H9 (cell line): ENCODE measurements at regions not wholly inside any gene's neighbourhood (a gene's known extent, or its start where the extent isn't known, plus 50 kb on each side); places are given as distances from the start of the nearest gene placed in this dataset.

Experiments
- DNase-seq: peaks from one replicate; pipeline ENCODE4 v3.0.0-alpha.2; 2017
- H2AFZ ChIP-seq: one replicate; pipeline ENCODE4 v1.6.1; 2013; ENCODE audit warnings: mild to moderate bottlenecking, low read length, control low read depth, moderate library complexity
- H2AK5ac ChIP-seq: 2 replicates; pipeline ENCODE4 v1.6.1; 2013; ENCODE audit warnings: low read length, control low read depth, mixed read lengths; ENCODE audit not compliant: insufficient read length
- H2BK120ac ChIP-seq: one replicate; pipeline ENCODE4 v1.6.1; 2013; ENCODE audit warnings: low read depth, mild to moderate bottlenecking, low read length, control low read depth, inconsistent platforms; ENCODE audit not compliant: poor library complexity, severe bottlenecking
- H2BK12ac ChIP-seq: 2 replicates; pipeline ENCODE4 v1.6.1; 2013; ENCODE audit warnings: low read length, control low read depth, mixed read lengths, low read depth; ENCODE audit not compliant: insufficient read length
- H2BK15ac ChIP-seq: 2 replicates; pipeline ENCODE4 v1.6.1; 2013; ENCODE audit warnings: low read depth, low read length, control low read depth
- H2BK20ac ChIP-seq: one replicate; pipeline ENCODE4 v1.6.1; 2013; ENCODE audit warnings: low read depth, mild to moderate bottlenecking, low read length, control low read depth, inconsistent platforms; ENCODE audit not compliant: poor library complexity, severe bottlenecking
- H2BK5ac ChIP-seq: 2 replicates; pipeline ENCODE4 v1.6.1; 2013; ENCODE audit warnings: low read length, control low read depth, mixed read lengths; ENCODE audit not compliant: insufficient read length
- H3K14ac ChIP-seq: 2 replicates; pipeline ENCODE4 v1.6.1; 2013; ENCODE audit warnings: low read length, control low read depth; ENCODE audit not compliant: insufficient read depth
- H3K18ac ChIP-seq: 2 replicates; pipeline ENCODE4 v1.6.1; 2013; ENCODE audit warnings: low read depth, mild to moderate bottlenecking, mixed read lengths, low read length, control low read depth; ENCODE audit not compliant: insufficient read length
- H3K23ac ChIP-seq: 2 replicates; pipeline ENCODE4 v1.6.1; 2013; ENCODE audit warnings: low read length, control low read depth, mixed read lengths, low read depth; ENCODE audit not compliant: insufficient read length
- H3K23me2 ChIP-seq: 2 replicates; pipeline ENCODE4 v1.6.1; 2013; ENCODE audit warnings: low read depth, mild to moderate bottlenecking, mixed read lengths, low read length, control low read depth; ENCODE audit not compliant: insufficient read length, poor library complexity, severe bottlenecking
- H3K27ac ChIP-seq: 2 replicates; pipeline ENCODE4 v1.5.1; 2013; ENCODE audit warnings: low read length, control low read depth, mixed read lengths, low read depth; ENCODE audit not compliant: insufficient read length
- H3K27me3 ChIP-seq: 2 replicates; pipeline ENCODE4 v1.6.1; 2013; ENCODE audit warnings: low read length, control low read depth, inconsistent platforms; ENCODE audit not compliant: insufficient read depth
- H3K4ac ChIP-seq: 2 replicates; pipeline ENCODE4 v1.6.1; 2013; ENCODE audit warnings: low read depth, mild to moderate bottlenecking, control low read depth, inconsistent platforms, low read length, moderate library complexity
- H3K4me1 ChIP-seq: 2 replicates; pipeline ENCODE4 v1.6.1; 2013; ENCODE audit warnings: low read length, control low read depth, inconsistent platforms; ENCODE audit not compliant: insufficient read depth
- H3K4me2 ChIP-seq: 2 replicates; pipeline ENCODE4 v1.6.1; 2013; ENCODE audit warnings: low read length, control low read depth, mixed read lengths; ENCODE audit not compliant: insufficient read length, insufficient read depth
- H3K56ac ChIP-seq: 2 replicates; pipeline ENCODE4 v1.6.1; 2013; ENCODE audit warnings: low read depth, mild to moderate bottlenecking, mixed read lengths, low read length, control low read depth; ENCODE audit not compliant: insufficient read length
- H3K79me1 ChIP-seq: 2 replicates; pipeline ENCODE4 v1.6.1; 2013; ENCODE audit warnings: low read depth, mild to moderate bottlenecking, moderate library complexity, low read length, control low read depth, inconsistent platforms; ENCODE audit not compliant: insufficient read depth, poor library complexity, severe bottlenecking
- H3K79me2 ChIP-seq: 2 replicates; pipeline ENCODE4 v1.6.1; 2013; ENCODE audit warnings: low read length, control low read depth, inconsistent platforms; ENCODE audit not compliant: insufficient read depth
- H3K9ac ChIP-seq: 2 replicates; pipeline ENCODE4 v1.6.1; 2013; ENCODE audit warnings: low read length, control low read depth, mixed read lengths; ENCODE audit not compliant: insufficient read length; ENCODE audit errors: extremely low read depth
- H3K9me3 ChIP-seq: one replicate; pipeline ENCODE4 v1.6.1; 2013; ENCODE audit warnings: low read depth, low read length, inconsistent platforms; ENCODE audit not compliant: control insufficient read depth
- H3T11ph ChIP-seq: one replicate; pipeline ENCODE4 v1.6.1; 2013; ENCODE audit warnings: mild to moderate bottlenecking, low read length, control low read depth, inconsistent platforms
- H4K20me1 ChIP-seq: one replicate; pipeline ENCODE4 v1.6.1; 2013; ENCODE audit not compliant: control insufficient read depth, insufficient read length, insufficient read depth
- H4K5ac ChIP-seq: 2 replicates; pipeline ENCODE4 v1.6.1; 2013; ENCODE audit warnings: low read depth, mild to moderate bottlenecking, mixed read lengths, low read length, control low read depth; ENCODE audit not compliant: insufficient read length
- H4K8ac ChIP-seq: replicated peaks from 2 replicates; pipeline ENCODE4 v1.6.1; 2013; ENCODE audit warnings: low read length, control low read depth, mixed read lengths, low read depth; ENCODE audit not compliant: insufficient read length
- H4K91ac ChIP-seq: 2 replicates; pipeline ENCODE4 v1.6.1; 2013; ENCODE audit warnings: low read depth, mild to moderate bottlenecking, moderate library complexity, mixed read lengths, low read length, control low read depth; ENCODE audit not compliant: insufficient read length
- H3K27ac Mint-ChIP-seq, 3 experiments: 2 replicates in 2 of 3; 3 replicates in 1 of 3; pipeline ENCODE4 v1.8.0; 2020 to 2021; ENCODE audit warnings: mixed read lengths in 3 of 3, mild to moderate bottlenecking in 1 of 3, moderate library complexity in 1 of 3
- H3K27me3 Mint-ChIP-seq: 2 replicates; pipeline ENCODE4 v1.8.0; 2021; ENCODE audit warnings: low read depth, mild to moderate bottlenecking, moderate library complexity, mixed read lengths
- H3K36me3 Mint-ChIP-seq, 3 experiments: 2 replicates in 2 of 3; 3 replicates in 1 of 3; pipeline ENCODE4 v1.8.0; 2020 to 2021; ENCODE audit warnings: low read depth in 3 of 3, mixed read lengths in 3 of 3; ENCODE audit not compliant: insufficient read depth in 1 of 3
- H3K4me1 Mint-ChIP-seq, 2 experiments: 2 replicates each; pipeline ENCODE4 v1.8.0; 2020; ENCODE audit warnings: mixed read lengths in 2 of 2
- H3K4me3 Mint-ChIP-seq, 2 experiments: 2 replicates in 1 of 2; 3 replicates in 1 of 2; pipeline ENCODE4 v1.8.0; 2020 to 2021; ENCODE audit warnings: mild to moderate bottlenecking in 2 of 2, mixed read lengths in 2 of 2, moderate library complexity in 1 of 2
- H3K9me3 Mint-ChIP-seq, 2 experiments: 2 replicates in 1 of 2; 3 replicates in 1 of 2; pipeline ENCODE4 v1.8.0; 2020; ENCODE audit warnings: mild to moderate bottlenecking in 2 of 2, mixed read lengths in 2 of 2, moderate library complexity in 1 of 2
- WGBS: extraction: QIAGEN DNeasy Blood & Tissue Kit; methylation state at CpG from one replicate; pipeline ENCODE4 v1.1.7; 2013; ENCODE audit warnings: missing lambda C conversion rate, low lambda C conversion rate, mixed read lengths; ENCODE audit not compliant: insufficient read length; ENCODE audit errors: extremely low coverage; 5-methylcytosine and 5-hydroxymethylcytosine counted together
- TF ChIP-seq, protein P1 (sequence below): fragments of 200-600 bp; sonication (generic); conservative IDR thresholded peaks from 3 replicates; pipeline ENCODE4 v1.8.0; 2021; ENCODE audit warnings: antibody characterized with exemption, mild to moderate bottlenecking

DNA sequence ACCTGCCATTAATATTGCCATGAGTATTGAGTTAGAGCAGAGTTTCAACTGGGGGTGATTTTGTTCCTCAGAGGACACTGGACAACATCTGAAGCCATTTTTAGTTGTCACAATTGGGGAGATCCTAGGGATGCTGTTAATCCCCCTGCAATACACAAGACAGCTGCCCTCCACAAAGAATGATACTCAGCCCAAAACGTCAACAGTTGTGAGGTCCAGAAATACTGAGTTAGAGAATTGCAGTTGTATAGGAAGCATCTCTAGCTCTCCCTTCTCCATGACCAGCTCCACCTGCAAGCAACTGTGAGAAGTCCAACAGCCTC, 614.0 kb upstream of the CDH5 start:
- H3K56ac ChIP-seq: no peak overlapping the region
- H2BK120ac ChIP-seq: no peak overlapping the region
- TF ChIP-seq, protein P1, sequence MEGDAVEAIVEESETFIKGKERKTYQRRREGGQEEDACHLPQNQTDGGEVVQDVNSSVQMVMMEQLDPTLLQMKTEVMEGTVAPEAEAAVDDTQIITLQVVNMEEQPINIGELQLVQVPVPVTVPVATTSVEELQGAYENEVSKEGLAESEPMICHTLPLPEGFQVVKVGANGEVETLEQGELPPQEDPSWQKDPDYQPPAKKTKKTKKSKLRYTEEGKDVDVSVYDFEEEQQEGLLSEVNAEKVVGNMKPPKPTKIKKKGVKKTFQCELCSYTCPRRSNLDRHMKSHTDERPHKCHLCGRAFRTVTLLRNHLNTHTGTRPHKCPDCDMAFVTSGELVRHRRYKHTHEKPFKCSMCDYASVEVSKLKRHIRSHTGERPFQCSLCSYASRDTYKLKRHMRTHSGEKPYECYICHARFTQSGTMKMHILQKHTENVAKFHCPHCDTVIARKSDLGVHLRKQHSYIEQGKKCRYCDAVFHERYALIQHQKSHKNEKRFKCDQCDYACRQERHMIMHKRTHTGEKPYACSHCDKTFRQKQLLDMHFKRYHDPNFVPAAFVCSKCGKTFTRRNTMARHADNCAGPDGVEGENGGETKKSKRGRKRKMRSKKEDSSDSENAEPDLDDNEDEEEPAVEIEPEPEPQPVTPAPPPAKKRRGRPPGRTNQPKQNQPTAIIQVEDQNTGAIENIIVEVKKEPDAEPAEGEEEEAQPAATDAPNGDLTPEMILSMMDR: no peak
- no peak overlapping the region for H3K9ac ChIP-seq
- H2BK20ac ChIP-seq: no peak overlapping the region
- H4K5ac ChIP-seq: no peak overlapping the region
- Mint-ChIP-seq H3K4me1 (peaks cover 23 to 36% of the 10 kb centered on the region in 2 experiments), H3K36me3 (no peaks in the 10 kb centered on the region), H3K27ac (no peak overlapping the region), H3K4me3 (no peak overlapping the region), H3K9me3 (no peaks in the 10 kb centered on the region), H3K27me3 (peaks cover 2% of the 10 kb centered on the region; the same call in 1 of the 2 replicates)
- H3K18ac ChIP-seq: no peak overlapping the region
- no peak overlapping the region for H3T11ph ChIP-seq
- H3K4me1 ChIP-seq: no peaks in the 10 kb centered on the region
- no peaks in the 10 kb centered on the region for H3K23me2 ChIP-seq
- no peak overlapping the region for H3K23ac ChIP-seq
- H3K4ac ChIP-seq: no peak overlapping the region
- no peaks in the 10 kb centered on the region for H4K20me1 ChIP-seq
- H3K4me2 ChIP-seq: no peak overlapping the region
- H2AK5ac ChIP-seq: no peak overlapping the region
- H3K79me1 ChIP-seq: no peaks in the 10 kb centered on the region
- no peak for DNase-seq
- no peak overlapping the region for H2AFZ ChIP-seq
- no peak overlapping the region for H2BK15ac ChIP-seq
- no peak overlapping the region for H4K8ac ChIP-seq
- H3K14ac ChIP-seq: no peak overlapping the region
- H2BK12ac ChIP-seq: no peak overlapping the region
- H3K27me3 ChIP-seq: no peaks in the 10 kb centered on the region
- no peaks in the 10 kb centered on the region for H3K79me2 ChIP-seq
- no peak overlapping the region for H2BK5ac ChIP-seq
- no peak overlapping the region for H4K91ac ChIP-seq
- no CpG with 5 or more reads among the region's 1 CpG for WGBS
- no peaks in the 10 kb centered on the region for H3K9me3 ChIP-seq
- H3K27ac ChIP-seq: no peak overlapping the region
